ENCODE measurements at regions not wholly inside any gene's neighbourhood (a gene's known extent, or its start where the extent isn't known, plus 50 kb on each side); places are given as distances from the start of the nearest gene placed in this dataset.
"Not testable (repeated sequence)": the region's sequence is repeated elsewhere in the genome, so short reads cannot be mapped to it uniquely, and the experiment has no call there.

- DNase-seq (ENCODE audit: low read depth): no peak
Measured at GRCh38 chr1:60949826-60950197, 132.5 kb upstream of the NFIA start.

GRCh38 chr1:60949154-60949825 is 133.1 kb upstream of the NFIA start:
- DNase-seq (ENCODE audit: low read depth): no peak

- no peak for DNase-seq (ENCODE audit: low read depth)
Measured at GRCh38 chr1:60948486-60948885, 133.9 kb upstream of the NFIA start.

GRCh38 chr1:60947367-60947766 is 135.0 kb upstream of the NFIA start:
- DNase-seq (ENCODE audit: low read depth): no peak

GRCh38 chr1:60942896-60943638 is 139.3 kb upstream of the NFIA start:
- no peak for DNase-seq (ENCODE audit: low read depth)

- no peak for DNase-seq (ENCODE audit: low read depth)
Measured at GRCh38 chr1:60942291-60942690, 140.1 kb upstream of the NFIA start.

- DNase-seq (ENCODE audit: low read depth): not testable (repeated sequence)
Measured at GRCh38 chr1:60940685-60941084, 141.7 kb upstream of the NFIA start.

- no peak for DNase-seq (ENCODE audit: low read depth)
Measured at GRCh38 chr1:60937720-60938119, 144.6 kb upstream of the NFIA start.

GRCh38 chr1:60936591-60937342 is 145.6 kb upstream of the NFIA start:
- DNase-seq (ENCODE audit: low read depth): no peak

- DNase-seq (ENCODE audit: low read depth): no peak
Measured at GRCh38 chr1:60936163-60936562, 146.2 kb upstream of the NFIA start.

- no peak for DNase-seq (ENCODE audit: low read depth)
Measured at GRCh38 chr1:60935599-60936110, 146.7 kb upstream of the NFIA start.

GRCh38 chr1:60930130-60930529 is 152.2 kb upstream of the NFIA start:
- DNase-seq (ENCODE audit: low read depth): no peak

GRCh38 chr1:60924964-60925798 is 157.2 kb upstream of the NFIA start:
- DNase-seq (ENCODE audit: low read depth): no peak

- DNase-seq (ENCODE audit: low read depth): no peak
Measured at GRCh38 chr1:60924165-60924564, 158.2 kb upstream of the NFIA start.

GRCh38 chr1:60923389-60924087 is 158.8 kb upstream of the NFIA start:
- DNase-seq (ENCODE audit: low read depth): no peak

- DNase-seq (ENCODE audit: low read depth): no peak
Measured at GRCh38 chr1:60922304-60922703, 160.1 kb upstream of the NFIA start.

GRCh38 chr1:60921175-60921574 is 161.2 kb upstream of the NFIA start:
- DNase-seq (ENCODE audit: low read depth): no peak

GRCh38 chr1:60920561-60920960 is 161.8 kb upstream of the NFIA start:
- no peak for DNase-seq (ENCODE audit: low read depth)

- no peak for DNase-seq (ENCODE audit: low read depth)
Measured at GRCh38 chr1:60918867-60919266, 163.5 kb upstream of the NFIA start.

GRCh38 chr1:60916906-60917305 is 165.5 kb upstream of the NFIA start:
- DNase-seq (ENCODE audit: low read depth): no peak

GRCh38 chr1:60916199-60916598 is 166.2 kb upstream of the NFIA start:
- DNase-seq (ENCODE audit: low read depth): no peak

All from stimulated activated CD8-positive, alpha-beta memory T cell treated with anti-CD3 and anti-CD28 coated beads, Interleukin-4, amount 100 ng/mL, for 24 hours (primary cell).